Left kidney (tissue), 1 donor: ENCODE measurements at regions not wholly inside any gene's neighbourhood (a gene's known extent, or its start where the extent isn't known, plus 50 kb on each side); places are given as distances from the start of the nearest gene placed in this dataset.
"Not testable (repeated sequence)": the region's sequence is repeated elsewhere in the genome, so short reads cannot be mapped to it uniquely, and the experiment has no call there.

Source experiments
- DNase-seq: peaks from one replicate; pipeline ENCODE4 v3.0.0-alpha.2; 2013

GRCh38 chrX:95974890-95975289, 709.8 kb upstream of the DIAPH2 start:
- DNase-seq, result no peak

GRCh38 chrX:95995583-95995982, 689.1 kb upstream of the DIAPH2 start:
- no peak for DNase-seq

- no peak for DNase-seq
Measured at GRCh38 chrX:95996294-95996693, 688.3 kb upstream of the DIAPH2 start.

GRCh38 chrX:96002431-96002830, 682.2 kb upstream of the DIAPH2 start:
- DNase-seq, result no peak

GRCh38 chrX:96004386-96004785, 680.3 kb upstream of the DIAPH2 start:
- DNase-seq, result no peak

- DNase-seq, result no peak
Measured at GRCh38 chrX:96006281-96006680, 678.4 kb upstream of the DIAPH2 start.

GRCh38 chrX:96027407-96027806, 657.2 kb upstream of the DIAPH2 start:
- DNase-seq, result no peak

- no peak for DNase-seq
Measured at GRCh38 chrX:96052078-96052477, 632.6 kb upstream of the DIAPH2 start.

GRCh38 chrX:96081891-96082290, 602.8 kb upstream of the DIAPH2 start:
- DNase-seq, result no peak

- DNase-seq, result no peak
Measured at GRCh38 chrX:96094616-96095015, 590.0 kb upstream of the DIAPH2 start.

- DNase-seq, result no peak
Measured at GRCh38 chrX:96098471-96098870, 586.2 kb upstream of the DIAPH2 start.

GRCh38 chrX:96102997-96103396, 581.6 kb upstream of the DIAPH2 start:
- no peak for DNase-seq

GRCh38 chrX:96112689-96113088, 572.0 kb upstream of the DIAPH2 start:
- DNase-seq, result no peak

- DNase-seq, result no peak
Measured at GRCh38 chrX:96126182-96126581, 558.5 kb upstream of the DIAPH2 start.

- DNase-seq, result not testable (repeated sequence)
Measured at GRCh38 chrX:96128058-96128457, 556.6 kb upstream of the DIAPH2 start.

- DNase-seq, result no peak
Measured at GRCh38 chrX:96140796-96141195, 543.8 kb upstream of the DIAPH2 start.

- DNase-seq, result no peak
Measured at GRCh38 chrX:96147681-96148080, 537.0 kb upstream of the DIAPH2 start.

- no peak for DNase-seq
Measured at GRCh38 chrX:96170626-96171025, 514.0 kb upstream of the DIAPH2 start.

GRCh38 chrX:96176921-96177320, 507.7 kb upstream of the DIAPH2 start:
- DNase-seq, result no peak

- no peak for DNase-seq
Measured at GRCh38 chrX:96181605-96182004, 503.0 kb upstream of the DIAPH2 start.

- DNase-seq, result no peak
Measured at GRCh38 chrX:96182366-96182765, 502.3 kb upstream of the DIAPH2 start.

GRCh38 chrX:96183391-96183790, 501.3 kb upstream of the DIAPH2 start:
- DNase-seq, result no peak

GRCh38 chrX:96183843-96184242, 500.8 kb upstream of the DIAPH2 start:
- DNase-seq, result no peak

- no peak for DNase-seq
Measured at GRCh38 chrX:96204928-96205327, 479.7 kb upstream of the DIAPH2 start.

- no peak for DNase-seq
Measured at GRCh38 chrX:96211953-96212352, 472.7 kb upstream of the DIAPH2 start.
